ENCODE measurements at regions not wholly inside any gene's neighbourhood (a gene's known extent, or its start where the extent isn't known, plus 50 kb on each side); places are given as distances from the start of the nearest gene placed in this dataset.

GRCh38 chr4:129788486-129788885 is 692.5 kb downstream of the C4orf33 start:
- no peak for TF ChIP-seq POLR2A (IDR thresholded peaks at IDR 0.05; ENCODE audit: low read depth, low read length)
- no peak for TF ChIP-seq POLR2AphosphoS5 (IDR thresholded peaks at IDR 0.05; ENCODE audit: low read depth, low read length)
- no peak for TF ChIP-seq SPI1 (IDR thresholded peaks at IDR 0.05; ENCODE audit: low read depth, low read length)

Measured in GM12891 (cell line).